GM21786 (cell line): ENCODE measurements at regions not wholly inside any gene's neighbourhood (a gene's known extent, or its start where the extent isn't known, plus 50 kb on each side); places are given as distances from the start of the nearest gene placed in this dataset.
"Not testable (repeated sequence)": the region's sequence is repeated elsewhere in the genome, so short reads cannot be mapped to it uniquely, and the experiment has no call there.

Source experiments
- ATAC-seq: cut with Tn5 transposase; IDR thresholded peaks from one replicate; pipeline ENCODE4 v1.9.1; 2021; ENCODE audit not compliant: unreplicated experiment

GRCh38 chr11:122401581-122401980, 253.9 kb upstream of the UBASH3B start:
- not testable (repeated sequence) for ATAC-seq

- peak; percentile 44 for ATAC-seq
Observed at GRCh38 chr11:122399375-122399774, 256.1 kb upstream of the UBASH3B start.

GRCh38 chr11:122398851-122399250, 256.7 kb upstream of the UBASH3B start:
- no peak for ATAC-seq

DNA sequence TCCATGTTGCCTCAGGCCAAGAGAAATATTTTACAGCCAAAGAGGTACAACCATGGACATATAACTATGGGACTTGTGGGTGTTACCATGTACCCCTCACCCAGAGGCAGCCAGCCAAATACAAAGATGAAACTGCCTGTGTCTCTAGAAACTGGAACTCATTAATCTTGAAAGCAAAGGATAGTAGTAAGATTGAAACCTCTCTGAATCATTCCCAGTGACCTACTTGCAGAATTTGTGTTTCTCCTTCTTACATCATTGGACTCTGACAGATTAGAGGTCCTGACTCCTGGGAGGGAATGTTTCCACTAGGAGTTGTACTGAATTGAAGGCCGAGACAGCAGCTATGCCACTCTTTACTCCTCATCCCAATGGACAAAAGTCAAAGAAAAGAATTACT, 257.4 kb upstream of the UBASH3B start:
- no peak for ATAC-seq

DNA sequence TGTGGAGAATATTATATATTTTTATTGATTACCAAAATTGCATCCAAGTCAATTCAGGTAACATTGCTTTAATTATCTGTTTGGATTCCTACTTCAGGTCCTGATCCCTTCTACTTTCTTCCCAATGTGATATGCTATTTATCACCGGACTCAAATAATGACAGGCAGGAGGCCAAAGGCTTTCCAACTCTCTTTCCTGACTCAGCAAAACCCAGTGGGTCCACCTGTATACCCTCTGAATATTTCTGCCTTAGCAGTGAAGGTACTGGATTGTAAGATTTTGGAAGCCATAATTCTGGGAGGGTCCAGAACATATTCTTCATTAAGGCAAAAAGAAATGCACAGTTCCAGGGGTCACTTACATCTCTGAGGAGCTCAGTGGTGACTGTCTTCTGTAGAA, 260.2 kb upstream of the UBASH3B start:
- no peak for ATAC-seq

GRCh38 chr11:122394313-122394712, 261.2 kb upstream of the UBASH3B start:
- no peak for ATAC-seq

DNA sequence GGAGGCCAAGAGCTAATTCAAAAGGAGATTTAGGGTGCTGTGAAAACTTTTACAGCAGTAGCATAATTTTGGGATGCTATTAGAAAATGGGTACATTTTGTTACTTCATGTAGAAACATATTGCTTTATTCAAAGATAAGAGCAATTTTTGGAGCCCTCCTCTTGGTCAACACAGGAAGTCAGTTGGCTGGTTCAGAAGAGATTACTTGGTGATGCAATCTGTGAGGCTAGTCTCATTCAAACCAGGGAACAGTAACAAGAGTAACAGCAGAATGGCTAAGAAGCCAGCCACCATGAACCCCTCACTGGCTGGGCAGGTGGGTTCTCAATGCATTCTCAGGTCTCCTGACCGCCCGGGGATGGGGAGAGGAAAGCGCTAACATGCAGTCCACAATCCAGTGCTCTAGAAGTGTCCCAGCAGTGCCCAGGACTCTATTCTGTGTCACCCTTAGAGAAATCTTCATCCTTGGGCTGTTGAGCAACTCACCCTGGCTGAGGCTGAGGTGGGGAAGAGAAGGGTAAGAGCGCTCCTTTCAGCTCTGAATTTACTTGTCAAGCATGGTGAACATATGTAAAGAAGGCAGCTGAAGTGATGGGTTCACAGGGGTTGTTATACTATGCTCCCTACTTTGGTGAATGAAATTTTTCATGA, 262.2 kb upstream of the UBASH3B start:
- no peak for ATAC-seq

DNA sequence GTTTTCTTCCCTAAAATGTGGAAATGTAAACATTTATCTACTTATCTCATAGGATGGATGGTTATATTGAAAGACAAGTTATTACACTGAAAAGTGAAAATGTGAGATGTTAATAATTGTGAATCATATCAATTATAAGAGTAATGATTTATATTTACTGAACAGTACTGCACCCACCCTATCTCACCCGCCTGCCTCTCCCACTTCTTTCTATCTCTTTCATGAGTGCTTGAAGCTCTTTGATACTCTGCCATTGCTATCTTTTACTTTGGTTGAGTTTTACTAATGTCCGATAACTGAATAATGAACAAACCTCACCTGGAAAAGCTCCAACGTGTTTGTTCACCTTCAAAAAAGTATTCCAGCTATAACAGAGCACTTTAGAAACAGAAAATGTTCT, 263.0 kb upstream of the UBASH3B start:
- no peak for ATAC-seq

DNA sequence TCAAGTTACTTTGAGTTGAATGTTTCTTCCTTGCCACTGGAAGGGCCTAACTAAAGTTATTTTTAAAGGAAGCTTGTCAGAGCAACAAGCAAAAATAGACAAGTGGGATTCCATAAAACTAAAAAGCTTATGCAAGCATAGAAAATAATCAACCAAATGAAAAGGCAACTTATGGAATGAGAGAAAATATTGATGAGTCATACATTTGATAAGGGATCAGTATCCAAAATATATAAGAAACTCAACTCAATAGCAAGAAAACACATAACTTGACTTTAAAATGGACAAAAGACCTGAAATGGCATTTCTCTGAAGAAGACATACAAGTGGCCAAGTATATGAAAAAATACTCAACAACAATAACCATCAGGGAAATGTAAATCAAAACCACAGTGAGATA, 264.5 kb upstream of the UBASH3B start:
- no peak for ATAC-seq

GRCh38 chr11:122383186-122383585, 267.2 kb upstream of the BLID start:
- no peak for ATAC-seq

- ATAC-seq = no peak
Observed at GRCh38 chr11:122375687-122376399, 259.8 kb upstream of the BLID start.

GRCh38 chr11:122368796-122369195, 252.8 kb upstream of the BLID start:
- ATAC-seq = no peak

DNA sequence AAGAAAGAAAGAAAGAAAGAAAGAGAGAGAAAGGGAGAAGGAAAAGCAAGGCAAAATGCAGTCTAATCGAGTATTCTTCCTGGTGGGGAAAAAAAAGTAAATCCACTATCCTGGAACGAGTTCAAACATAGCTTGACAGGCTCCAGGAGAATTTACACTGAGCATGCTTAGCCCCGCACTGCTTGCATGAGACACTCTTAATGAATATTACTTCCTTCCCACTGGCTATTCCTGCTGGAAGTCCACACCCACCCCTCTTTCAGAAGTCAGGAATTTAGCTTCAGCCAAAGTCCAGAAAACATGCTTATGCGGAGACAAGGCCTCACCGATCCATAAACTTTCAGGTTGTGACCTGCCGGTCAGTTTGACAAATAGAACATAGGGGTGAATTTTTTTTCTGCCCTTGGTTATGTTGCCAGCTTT, 251.8 kb upstream of the BLID start:
- ATAC-seq = no peak

DNA sequence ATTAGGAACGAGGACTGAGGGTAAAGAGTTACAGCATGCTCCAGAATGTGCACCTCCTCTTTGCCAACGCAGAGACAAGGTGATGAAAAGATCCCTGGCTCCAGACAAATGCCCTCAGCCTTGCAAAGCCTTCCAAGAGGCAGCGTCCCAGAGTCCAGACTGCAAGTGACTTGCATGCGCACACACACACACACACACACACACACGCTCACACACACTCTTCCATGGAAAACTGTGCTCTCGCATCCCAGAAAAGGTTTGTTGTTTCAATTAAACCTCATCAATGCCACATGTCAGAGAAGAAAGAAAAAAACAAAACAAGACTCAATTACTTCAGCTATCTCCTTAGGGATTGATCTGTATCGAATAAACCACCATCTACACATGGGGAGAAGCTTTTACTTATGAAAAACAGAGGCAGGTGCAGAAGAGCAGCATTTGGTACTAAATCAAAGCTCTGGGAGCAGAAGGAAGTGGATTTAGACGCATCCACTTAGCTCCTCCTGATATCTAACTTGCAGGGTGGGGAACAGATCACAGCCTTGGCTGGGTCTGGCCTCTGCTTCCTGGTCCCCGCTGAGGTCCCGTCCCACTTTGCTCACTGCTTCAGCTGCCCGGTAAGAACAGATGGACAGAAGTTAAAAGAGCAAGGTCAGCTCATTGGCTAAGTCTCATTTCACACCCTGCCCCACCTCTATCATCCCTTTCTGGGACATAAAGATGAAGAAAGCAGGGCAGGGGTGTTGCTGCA, 249.8 kb upstream of the BLID start:
- ATAC-seq = no peak

DNA sequence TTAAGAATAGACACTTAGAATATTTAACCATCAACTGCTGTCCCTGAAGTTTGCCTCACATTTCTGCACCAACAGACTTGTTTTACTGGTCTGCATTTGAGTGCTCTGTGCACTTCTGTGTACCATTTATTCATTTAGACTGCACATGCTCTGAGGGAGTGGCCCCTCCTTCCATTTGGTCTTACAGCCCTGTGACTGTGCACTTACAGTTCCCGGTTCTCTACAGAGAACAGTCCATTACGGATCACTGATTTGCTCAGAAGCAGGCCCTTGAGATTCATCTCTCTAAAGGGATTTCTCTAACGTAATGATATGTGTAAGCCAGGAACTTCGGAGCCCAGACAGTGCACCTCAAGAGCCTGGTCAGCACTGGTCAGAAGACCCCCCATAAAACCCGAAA, 247.3 kb upstream of the BLID start:
- ATAC-seq = no peak

DNA sequence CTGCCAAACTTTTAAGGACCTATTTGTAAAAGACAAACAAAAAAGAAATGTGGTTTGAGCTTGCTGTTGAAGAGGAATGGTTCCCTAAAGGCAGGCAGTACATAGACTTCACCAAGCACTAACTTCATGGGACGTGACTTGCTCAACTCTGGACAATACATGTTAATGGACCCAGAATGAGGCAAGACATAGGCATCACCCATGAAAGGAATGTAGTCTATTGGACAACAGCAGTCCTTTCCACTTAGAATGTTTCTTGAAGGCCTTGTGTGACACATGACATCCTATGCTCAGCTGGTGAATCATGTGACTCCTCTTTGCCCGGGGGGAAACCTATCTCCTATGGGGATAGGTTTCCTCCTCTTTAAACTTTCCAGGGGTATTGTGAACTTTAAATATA, 246.4 kb upstream of the BLID start:
- no peak for ATAC-seq

- ATAC-seq = no peak
Observed at GRCh38 chr11:122360875-122361274, 244.9 kb upstream of the BLID start.

GRCh38 chr11:122359081-122359571, 243.1 kb upstream of the BLID start:
- ATAC-seq = no peak

GRCh38 chr11:122358292-122358691, 242.3 kb upstream of the BLID start:
- no peak for ATAC-seq

GRCh38 chr11:122355968-122356367, 240.0 kb upstream of the BLID start:
- ATAC-seq = no peak

- no peak for ATAC-seq
Observed at GRCh38 chr11:122354025-122354697, 238.1 kb upstream of the BLID start.
